ENCODE measurements at regions not wholly inside any gene's neighbourhood (a gene's known extent, or its start where the extent isn't known, plus 50 kb on each side); places are given as distances from the start of the nearest gene placed in this dataset.

GRCh38 chr13:72523593-72523992 lies 203.8 kb downstream of the MZT1 start:
- no peak for DNase-seq

- DNase-seq = no peak
Measured at GRCh38 chr13:72523049-72523448, 204.4 kb downstream of the MZT1 start.

DNA sequence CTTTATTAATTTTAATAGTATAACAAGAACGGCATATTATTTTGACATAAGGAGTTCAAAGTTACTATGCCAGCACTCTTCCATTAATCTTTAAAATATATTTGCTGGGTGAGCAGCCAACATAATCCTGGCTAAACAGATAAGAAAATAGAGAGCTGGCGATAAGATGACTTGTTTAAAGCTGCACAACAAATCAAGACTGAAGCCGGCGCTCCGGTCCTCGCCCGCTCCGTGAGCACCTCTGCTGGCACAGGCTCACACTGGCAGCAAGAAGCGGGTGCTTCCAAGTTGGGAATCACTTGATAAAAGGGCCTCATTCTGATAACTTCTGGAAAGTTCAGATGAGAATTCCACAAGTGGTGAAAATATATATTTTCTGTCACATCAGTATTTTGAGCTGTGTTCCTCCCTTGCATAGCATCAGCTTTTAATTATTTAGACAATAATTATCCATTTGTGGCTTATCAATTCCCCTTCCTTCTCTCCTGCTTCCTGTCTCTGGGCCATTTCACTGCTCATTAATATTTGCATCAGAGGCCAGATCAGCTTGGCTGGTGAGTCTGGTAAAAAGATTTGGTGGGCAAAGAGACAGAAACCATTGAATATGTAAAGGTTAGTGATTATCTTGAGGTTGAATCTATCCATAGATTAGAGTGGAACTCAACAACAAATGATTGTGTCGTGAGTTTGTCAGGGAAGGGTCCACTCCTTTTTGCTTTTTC lies 205.3 kb downstream of the MZT1 start:
- no peak for DNase-seq

DNA sequence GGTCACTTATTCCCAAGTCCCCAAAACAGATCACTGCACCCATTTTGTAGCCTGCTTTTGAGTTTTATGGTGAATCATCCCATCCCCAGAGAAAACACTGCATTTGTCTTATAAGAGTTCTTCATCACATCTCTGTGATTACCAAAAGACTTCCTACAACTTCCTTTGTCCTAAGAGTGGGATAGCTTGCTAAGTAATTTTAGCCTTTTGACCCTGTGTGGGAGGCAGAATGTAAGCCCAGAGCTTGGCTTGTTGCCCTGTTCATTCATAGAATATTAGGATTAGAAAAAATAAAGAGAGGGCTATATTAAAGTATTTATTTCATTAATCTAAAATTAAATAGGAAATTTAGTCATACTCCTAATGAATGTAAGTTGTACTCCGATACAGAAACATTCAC lies 213.3 kb downstream of the MZT1 start:
- DNase-seq = no peak

DNA sequence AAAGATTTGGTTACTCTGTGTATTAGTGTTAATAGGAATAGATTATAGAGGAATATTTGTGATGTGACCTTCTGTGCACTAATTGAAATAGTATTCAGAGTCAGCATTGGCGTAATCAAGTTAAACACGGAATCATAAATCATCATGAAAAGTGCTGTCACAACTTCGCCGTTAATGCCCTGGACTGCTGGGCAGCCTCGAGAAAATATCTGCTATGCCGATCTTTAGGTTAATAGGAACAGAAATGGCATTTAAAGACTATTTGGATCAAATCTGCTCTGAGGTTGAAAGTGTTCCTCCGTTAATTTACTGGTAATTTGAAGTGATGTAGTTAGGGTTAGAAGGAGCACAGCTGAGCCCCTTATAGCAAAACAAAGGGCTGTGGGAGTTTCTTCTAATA lies 219.0 kb downstream of the MZT1 start:
- no peak for DNase-seq

GRCh38 chr13:72507416-72508199 lies 219.8 kb downstream of the MZT1 start:
- DNase-seq = no peak

DNA sequence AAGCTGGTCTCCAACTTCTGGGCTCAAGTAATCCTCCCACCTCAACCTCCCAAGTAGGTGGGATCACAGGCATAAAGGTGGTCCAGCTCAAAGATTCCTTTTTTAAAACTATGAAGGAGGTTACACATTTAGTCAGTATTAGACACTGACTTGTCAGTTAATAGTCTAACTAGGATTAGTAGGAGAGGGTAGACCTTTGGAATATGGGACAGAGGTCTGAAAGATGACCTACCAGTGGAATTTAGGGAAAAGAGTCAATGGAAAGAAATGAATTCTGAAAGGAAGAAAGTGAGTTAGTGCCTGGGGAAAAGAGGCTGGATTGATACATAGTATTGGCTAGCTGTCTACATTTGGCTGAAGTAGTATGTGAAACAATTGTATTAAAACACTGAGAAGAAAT lies 220.7 kb downstream of the MZT1 start:
- DNase-seq = no peak

- no peak for DNase-seq
Measured at GRCh38 chr13:72505376-72505775, 222.1 kb downstream of the MZT1 start.

DNA sequence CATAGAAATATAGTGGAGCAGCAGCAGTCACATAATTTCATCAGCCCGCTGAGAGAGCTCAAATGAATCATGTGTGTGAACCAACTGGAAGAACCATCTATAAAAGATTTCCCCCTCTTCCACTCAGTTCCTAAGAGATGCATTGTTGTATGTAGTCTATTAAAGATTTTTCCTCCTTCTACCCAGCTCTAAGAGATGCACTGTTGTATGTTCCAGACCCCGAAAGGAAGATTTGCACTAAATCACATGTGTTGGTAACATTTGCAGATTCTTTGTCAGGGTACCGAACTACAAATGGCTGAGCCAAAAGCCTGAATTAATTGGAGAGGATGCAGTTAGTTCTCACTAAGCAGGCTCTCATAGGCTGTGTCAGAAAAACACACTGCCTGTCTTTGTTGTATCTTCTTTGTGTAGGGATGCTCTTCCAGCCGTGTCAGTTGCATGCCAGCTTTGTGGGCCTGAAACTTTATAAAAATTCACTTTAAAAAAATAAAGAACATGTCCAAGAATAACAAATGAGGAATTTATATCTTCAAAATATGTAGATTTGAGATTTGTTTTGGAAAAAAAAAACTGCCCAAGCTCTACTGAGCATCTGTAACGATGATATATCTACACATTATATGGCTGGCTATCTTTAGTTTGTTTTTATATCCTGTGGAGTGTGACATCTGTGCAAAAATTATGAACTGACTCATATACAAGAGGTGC lies 223.1 kb downstream of the MZT1 start:
- DNase-seq = no peak

DNA sequence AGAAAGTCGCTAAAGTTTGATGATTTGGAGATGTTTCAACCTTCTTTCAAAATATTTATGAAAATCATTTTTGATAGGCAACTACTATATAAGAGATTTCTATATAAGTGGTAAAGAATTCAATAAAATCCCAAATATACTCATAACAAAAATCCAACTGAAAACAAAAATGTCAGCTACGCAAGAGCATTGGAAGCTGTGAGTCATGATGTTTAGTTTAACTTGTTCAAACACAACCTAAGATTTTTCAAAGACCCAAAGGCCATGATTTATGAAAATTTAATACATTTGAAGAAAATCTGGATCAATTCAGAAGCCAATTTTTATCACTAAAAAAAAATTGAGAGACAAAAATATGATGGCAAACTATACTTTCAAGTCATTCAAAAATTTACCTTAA lies 226.6 kb downstream of the MZT1 start:
- no peak for DNase-seq

DNA sequence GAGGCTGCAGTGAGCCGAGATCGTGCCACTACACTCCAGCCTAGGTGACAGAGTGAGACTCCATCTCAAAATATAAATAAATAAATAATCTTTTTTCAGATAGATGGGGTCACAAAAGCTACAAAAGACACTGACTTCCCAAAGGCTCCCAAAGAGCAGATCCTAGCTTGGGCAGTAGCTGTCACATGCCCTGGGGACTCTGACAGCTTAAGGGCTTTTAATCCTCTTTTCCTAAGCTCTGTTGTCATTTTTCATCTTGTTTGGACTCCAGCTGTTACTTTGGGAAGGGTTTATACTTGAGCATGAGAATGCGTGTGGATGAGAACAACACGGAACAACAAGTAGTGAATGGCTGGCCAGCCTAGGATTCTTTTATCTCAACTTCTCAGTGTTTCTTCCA lies 231.7 kb downstream of the MZT1 start:
- no peak for DNase-seq

- no peak for DNase-seq
Measured at GRCh38 chr13:72489751-72490150, 237.7 kb downstream of the MZT1 start.

DNA sequence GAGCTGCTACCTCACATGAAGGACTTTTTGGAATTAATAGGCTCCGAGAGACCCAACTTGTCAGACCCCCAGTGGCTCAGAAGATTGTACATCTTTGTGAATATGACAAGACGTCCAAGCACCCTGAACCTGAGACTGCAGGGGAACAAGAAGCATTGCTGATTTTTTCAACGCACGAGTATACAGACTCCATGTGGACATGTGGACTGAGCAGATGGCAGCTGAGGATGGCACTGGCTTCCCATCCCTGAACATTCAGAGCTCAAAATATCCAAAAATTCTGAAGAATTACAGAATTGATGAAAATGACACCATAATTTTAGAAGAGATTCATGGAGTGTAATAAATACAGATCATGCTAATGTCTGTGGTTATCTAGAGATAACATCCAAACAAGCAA lies 254.1 kb downstream of the MZT1 start:
- DNase-seq = no peak

GRCh38 chr13:72469906-72470305 lies 257.5 kb downstream of the MZT1 start:
- DNase-seq = no peak

DNA sequence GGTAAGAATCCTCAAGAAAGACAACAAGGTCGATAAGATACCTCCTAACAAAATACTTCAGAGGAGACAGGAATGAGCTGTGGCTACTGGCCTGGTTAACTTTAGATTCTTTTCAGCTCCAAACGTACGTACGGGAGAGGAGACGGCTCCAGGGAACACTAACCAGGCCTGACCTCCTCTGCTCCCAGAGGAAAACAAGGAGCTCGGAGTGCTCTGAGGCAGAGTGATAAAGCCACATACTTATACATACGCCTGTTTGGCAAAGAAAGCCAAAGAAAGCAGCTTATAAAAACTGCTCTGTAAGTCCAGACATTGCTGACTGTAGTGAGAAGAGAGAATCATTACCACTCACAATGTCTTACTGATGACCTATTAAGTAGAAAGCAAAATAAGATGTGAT lies 263.9 kb downstream of the MZT1 start:
- no peak for DNase-seq

GRCh38 chr13:72462726-72463125 lies 264.7 kb downstream of the MZT1 start:
- DNase-seq = no peak

- no peak for DNase-seq
Measured at GRCh38 chr13:72462166-72462565, 265.3 kb downstream of the MZT1 start.

DNA sequence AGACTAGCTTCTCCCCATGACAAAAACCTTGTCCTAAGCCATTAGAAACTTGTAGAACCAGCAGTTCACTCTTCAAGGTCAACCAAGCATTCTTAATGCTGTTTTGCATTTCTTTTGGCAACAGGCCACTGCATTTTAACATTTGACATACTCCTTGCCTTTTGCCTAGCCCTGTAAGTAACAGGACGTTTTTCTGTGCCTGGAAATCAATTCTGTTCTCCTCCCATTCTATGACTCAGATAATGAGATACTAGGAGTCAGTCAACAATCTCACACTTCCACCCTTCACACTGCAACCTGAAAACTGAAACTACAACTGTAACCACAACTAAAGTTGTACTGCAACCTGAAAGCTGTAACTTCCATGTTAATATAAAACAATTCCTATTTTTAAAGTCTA lies 268.7 kb downstream of the MZT1 start:
- no peak for DNase-seq

DNA sequence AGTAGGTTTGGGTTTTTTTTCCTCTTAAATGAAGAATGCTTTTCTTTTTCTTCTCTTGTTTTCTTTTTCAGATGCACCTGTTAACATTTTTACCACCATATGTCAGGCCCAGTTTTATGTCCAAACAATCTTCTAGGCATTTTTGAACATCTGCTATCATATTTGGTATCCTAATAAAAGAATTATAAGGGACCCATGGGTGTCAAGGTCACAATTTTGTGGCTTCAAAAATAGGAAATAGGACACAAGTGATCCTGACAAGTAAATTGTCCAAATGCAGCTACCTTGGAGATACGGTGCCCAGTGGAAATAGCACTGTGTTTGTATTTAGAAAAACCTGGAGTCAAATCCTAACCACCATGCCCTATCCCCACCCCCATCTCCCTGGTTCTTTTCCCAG lies 270.3 kb downstream of the MZT1 start:
- no peak for DNase-seq

- no peak for DNase-seq
Measured at GRCh38 chr13:72456486-72456885, 270.9 kb downstream of the MZT1 start.

GRCh38 chr13:72453161-72453560 lies 274.3 kb downstream of the MZT1 start:
- DNase-seq = no peak

GRCh38 chr13:72448082-72448481 lies 279.3 kb downstream of the MZT1 start:
- DNase-seq = no peak

- no peak for DNase-seq
Measured at GRCh38 chr13:72444999-72445398, 282.4 kb downstream of the MZT1 start.

GRCh38 chr13:72437458-72437857 lies 290.0 kb downstream of the MZT1 start:
- DNase-seq = no peak
